ENCODE measurements at regions not wholly inside any gene's neighbourhood (a gene's known extent, or its start where the extent isn't known, plus 50 kb on each side); places are given as distances from the start of the nearest gene placed in this dataset.

DNA sequence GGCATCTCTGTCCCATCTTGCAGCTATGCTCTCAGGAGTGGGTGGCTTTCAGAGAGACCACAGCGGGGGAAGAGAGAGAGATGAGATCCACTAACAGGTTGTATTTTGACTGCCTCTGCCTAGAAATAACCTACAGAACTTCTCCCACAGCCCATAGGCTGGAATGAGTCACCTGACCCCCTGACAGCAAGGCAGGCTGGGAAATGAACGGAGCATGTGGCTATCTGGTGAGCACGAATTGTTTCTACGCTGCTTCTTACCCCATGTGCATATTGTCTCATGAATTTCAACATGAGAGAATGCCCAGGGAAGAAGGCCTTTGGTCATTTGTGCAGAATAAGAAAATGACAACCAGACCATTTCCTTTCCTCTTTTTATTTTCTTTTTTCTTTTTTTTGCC lies 151.3 kb downstream of the SNX10 start:
- TF ChIP-seq, protein P1, sequence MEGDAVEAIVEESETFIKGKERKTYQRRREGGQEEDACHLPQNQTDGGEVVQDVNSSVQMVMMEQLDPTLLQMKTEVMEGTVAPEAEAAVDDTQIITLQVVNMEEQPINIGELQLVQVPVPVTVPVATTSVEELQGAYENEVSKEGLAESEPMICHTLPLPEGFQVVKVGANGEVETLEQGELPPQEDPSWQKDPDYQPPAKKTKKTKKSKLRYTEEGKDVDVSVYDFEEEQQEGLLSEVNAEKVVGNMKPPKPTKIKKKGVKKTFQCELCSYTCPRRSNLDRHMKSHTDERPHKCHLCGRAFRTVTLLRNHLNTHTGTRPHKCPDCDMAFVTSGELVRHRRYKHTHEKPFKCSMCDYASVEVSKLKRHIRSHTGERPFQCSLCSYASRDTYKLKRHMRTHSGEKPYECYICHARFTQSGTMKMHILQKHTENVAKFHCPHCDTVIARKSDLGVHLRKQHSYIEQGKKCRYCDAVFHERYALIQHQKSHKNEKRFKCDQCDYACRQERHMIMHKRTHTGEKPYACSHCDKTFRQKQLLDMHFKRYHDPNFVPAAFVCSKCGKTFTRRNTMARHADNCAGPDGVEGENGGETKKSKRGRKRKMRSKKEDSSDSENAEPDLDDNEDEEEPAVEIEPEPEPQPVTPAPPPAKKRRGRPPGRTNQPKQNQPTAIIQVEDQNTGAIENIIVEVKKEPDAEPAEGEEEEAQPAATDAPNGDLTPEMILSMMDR (IDR thresholded peaks at IDR 0.05) = no peak
- no peak for TF ChIP-seq POLR2AphosphoS5 (IDR thresholded peaks at IDR 0.05)
- TF ChIP-seq EP300 (IDR thresholded peaks at IDR 0.05) = no peak

Data from esophagus muscularis mucosa (tissue), 4 donors.